ENCODE measurements at regions not wholly inside any gene's neighbourhood (a gene's known extent, or its start where the extent isn't known, plus 50 kb on each side); places are given as distances from the start of the nearest gene placed in this dataset.

DNA sequence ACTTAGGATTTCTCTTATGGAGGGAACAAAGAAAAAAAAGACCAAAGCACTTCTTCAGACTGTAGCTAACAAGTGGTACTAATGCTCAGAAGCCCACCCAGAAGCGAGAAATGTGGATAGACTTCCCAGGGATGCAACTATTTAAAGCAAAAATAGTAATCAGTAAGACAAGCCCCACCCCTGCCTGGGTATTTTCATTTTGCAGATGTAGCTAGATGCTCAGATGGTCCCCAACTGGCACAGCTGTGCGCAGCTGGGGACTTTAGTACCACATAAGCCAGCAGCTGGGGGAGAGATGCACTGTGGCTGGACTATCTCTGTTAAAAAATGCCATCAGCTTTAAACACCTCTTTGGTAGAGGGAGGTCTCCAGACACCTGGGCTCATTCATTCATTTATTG is 77.8 kb upstream of the SPAG17 start:
- TF ChIP-seq, protein P1, sequence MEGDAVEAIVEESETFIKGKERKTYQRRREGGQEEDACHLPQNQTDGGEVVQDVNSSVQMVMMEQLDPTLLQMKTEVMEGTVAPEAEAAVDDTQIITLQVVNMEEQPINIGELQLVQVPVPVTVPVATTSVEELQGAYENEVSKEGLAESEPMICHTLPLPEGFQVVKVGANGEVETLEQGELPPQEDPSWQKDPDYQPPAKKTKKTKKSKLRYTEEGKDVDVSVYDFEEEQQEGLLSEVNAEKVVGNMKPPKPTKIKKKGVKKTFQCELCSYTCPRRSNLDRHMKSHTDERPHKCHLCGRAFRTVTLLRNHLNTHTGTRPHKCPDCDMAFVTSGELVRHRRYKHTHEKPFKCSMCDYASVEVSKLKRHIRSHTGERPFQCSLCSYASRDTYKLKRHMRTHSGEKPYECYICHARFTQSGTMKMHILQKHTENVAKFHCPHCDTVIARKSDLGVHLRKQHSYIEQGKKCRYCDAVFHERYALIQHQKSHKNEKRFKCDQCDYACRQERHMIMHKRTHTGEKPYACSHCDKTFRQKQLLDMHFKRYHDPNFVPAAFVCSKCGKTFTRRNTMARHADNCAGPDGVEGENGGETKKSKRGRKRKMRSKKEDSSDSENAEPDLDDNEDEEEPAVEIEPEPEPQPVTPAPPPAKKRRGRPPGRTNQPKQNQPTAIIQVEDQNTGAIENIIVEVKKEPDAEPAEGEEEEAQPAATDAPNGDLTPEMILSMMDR (IDR thresholded peaks at IDR 0.05): no peak
- no peak for TF ChIP-seq POLR2A (IDR thresholded peaks at IDR 0.05)

Data from lower leg skin (tissue), 3 donors.